Natural killer cell treated with Interleukin-12 subunit alpha and Interleukin-12 subunit beta and Interleukin-15 and Interleukin-18, amount 100 ng/mL, for 72 hours (primary cell): ENCODE measurements at regions not wholly inside any gene's neighbourhood (a gene's known extent, or its start where the extent isn't known, plus 50 kb on each side); places are given as distances from the start of the nearest gene placed in this dataset.
A peak's percentile ranks its signal among the peaks of the same experiment; 100 is the strongest.

ENCODE experiments used
- ATAC-seq, 2 donors: fragments of 150-1000 bp; cut with Tn5 transposase in 1 of 2; sonication (Bioruptor Pico), chemical (Tn5 transposase) in 1 of 2; 2 replicates each; pipeline ENCODE4 v1.10.0; 2021
- DNase-seq: peaks from one replicate; pipeline ENCODE4 v3.0.0; 2022; ENCODE audit warnings: low spot score
- H3K27ac Mint-ChIP-seq, 2 donors: 1 replicate in 1 of 2; 2 replicates in 1 of 2; pipeline ENCODE4 v1.8.0; 2022; ENCODE audit warnings: mixed read lengths in 2 of 2, mild to moderate bottlenecking in 1 of 2, moderate library complexity in 1 of 2
- H3K27me3 Mint-ChIP-seq, 2 donors: 1 replicate in 1 of 2; 2 replicates in 1 of 2; pipeline ENCODE4 v1.8.0; 2022; ENCODE audit warnings: mixed read lengths in 2 of 2
- H3K36me3 Mint-ChIP-seq: one replicate; pipeline ENCODE4 v1.8.0; 2022; ENCODE audit warnings: mixed read lengths
- H3K4me1 Mint-ChIP-seq, 2 donors: 1 replicate in 1 of 2; 2 replicates in 1 of 2; pipeline ENCODE4 v1.8.0; 2022; ENCODE audit warnings: low read depth in 2 of 2, mixed read lengths in 2 of 2, mild to moderate bottlenecking in 1 of 2
- H3K4me3 Mint-ChIP-seq: one replicate; pipeline ENCODE4 v1.8.0; 2022; ENCODE audit warnings: mixed read lengths
- H3K9me3 Mint-ChIP-seq: 2 replicates; pipeline ENCODE4 v1.8.0; 2022; ENCODE audit warnings: mixed read lengths

GRCh38 chr16:72369274-72369673 is 197.3 kb upstream of the PMFBP1 start:
- DNase-seq (no peak), ATAC-seq (no peak)
- Mint-ChIP-seq H3K4me3 (no peak overlapping the region), H3K27ac (no peak overlapping the region), H3K36me3 (peaks cover 6% of the 10 kb centered on the region), H3K9me3 (no peaks in the 10 kb centered on the region), H3K4me1 (no peaks in the 10 kb centered on the region), H3K27me3 (no peaks in the 10 kb centered on the region)

GRCh38 chr16:72367851-72368250 is 195.9 kb upstream of the PMFBP1 start:
- no peaks in the 10 kb centered on the region for H3K27me3 Mint-ChIP-seq
- H3K27ac Mint-ChIP-seq: no peak overlapping the region
- no peaks in the 10 kb centered on the region for H3K4me1 Mint-ChIP-seq
- no peaks in the 10 kb centered on the region for H3K9me3 Mint-ChIP-seq
- H3K36me3 Mint-ChIP-seq: peaks cover 6% of the 10 kb centered on the region
- H3K4me3 Mint-ChIP-seq: no peak overlapping the region
- DNase-seq (no peak), ATAC-seq (no peak)

DNA sequence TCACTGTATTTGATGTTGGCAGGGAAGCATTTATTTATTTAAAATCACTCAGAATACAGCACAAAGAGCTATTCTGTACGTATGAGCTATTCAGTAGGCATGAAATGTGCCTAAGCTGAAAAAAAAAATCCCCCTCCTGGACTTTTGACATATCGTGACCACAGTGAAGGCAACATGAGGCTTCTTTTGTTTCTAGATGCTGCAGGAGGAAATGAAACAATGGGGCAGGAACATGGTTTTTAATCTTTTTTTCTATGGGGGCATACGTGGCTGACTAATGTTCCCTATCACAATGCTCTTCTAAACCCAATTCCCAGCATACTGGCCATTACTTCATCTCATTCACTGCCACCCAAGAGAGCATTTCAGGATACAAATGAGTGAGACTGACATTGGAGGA is 191.0 kb upstream of the PMFBP1 start:
- no peak for ATAC-seq
- no peak for DNase-seq
- Mint-ChIP-seq H3K4me3 (no peak overlapping the region), H3K9me3 (no peaks in the 10 kb centered on the region), H3K4me1 (no peaks in the 10 kb centered on the region), H3K27ac (no peak overlapping the region), H3K27me3 (no peaks in the 10 kb centered on the region), H3K36me3 (peaks cover 6% of the 10 kb centered on the region)

DNA sequence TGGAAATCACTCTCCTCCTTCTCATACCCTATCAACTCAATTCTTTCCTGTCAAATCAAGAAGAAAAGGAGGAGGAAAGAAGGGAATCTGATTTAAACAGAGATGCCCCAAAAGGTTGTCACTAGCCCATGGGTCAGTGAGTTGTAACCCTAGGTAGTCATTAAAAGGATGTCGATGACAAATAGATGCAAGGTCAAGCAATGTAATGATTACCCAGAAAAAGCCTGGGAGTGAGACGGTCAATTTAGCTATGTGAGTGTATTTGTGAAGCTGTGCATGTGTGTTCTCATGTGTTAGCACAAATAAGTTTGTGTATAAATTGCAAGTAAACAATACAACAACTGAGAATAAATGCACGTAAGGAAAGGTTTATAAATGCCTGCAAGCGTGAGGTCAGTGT is 190.5 kb upstream of the PMFBP1 start:
- H3K4me3 Mint-ChIP-seq: no peak overlapping the region
- no peaks in the 10 kb centered on the region for H3K27me3 Mint-ChIP-seq
- no peaks in the 10 kb centered on the region for H3K4me1 Mint-ChIP-seq
- ATAC-seq: no peak
- H3K27ac Mint-ChIP-seq: no peak overlapping the region
- H3K36me3 Mint-ChIP-seq: peaks cover 3% of the 10 kb centered on the region
- no peaks in the 10 kb centered on the region for H3K9me3 Mint-ChIP-seq
- no peak for DNase-seq

DNA sequence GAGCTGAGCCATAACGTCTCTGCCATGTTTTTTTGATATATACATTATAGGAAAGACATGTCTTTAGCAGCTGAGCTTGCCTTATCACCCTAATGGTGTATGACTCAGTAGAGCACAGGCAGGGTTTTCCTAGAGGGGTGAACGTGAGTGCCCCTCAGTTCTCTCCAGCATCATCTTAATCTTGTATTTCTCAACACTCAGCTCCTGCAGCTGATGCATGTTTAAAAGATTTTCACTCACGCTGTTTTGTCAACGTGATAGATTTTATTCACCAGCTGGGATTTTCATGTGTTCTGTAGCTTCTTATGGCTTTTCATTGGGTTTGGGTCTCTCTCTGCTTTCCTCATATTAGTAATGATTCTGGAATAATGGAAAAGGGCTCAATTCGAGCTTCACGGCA is 186.0 kb upstream of the PMFBP1 start:
- Mint-ChIP-seq H3K4me1 (no peaks in the 10 kb centered on the region), H3K4me3 (no peak overlapping the region), H3K9me3 (no peaks in the 10 kb centered on the region), H3K27me3 (no peaks in the 10 kb centered on the region), H3K27ac (no peak overlapping the region), H3K36me3 (no peaks in the 10 kb centered on the region)
- ATAC-seq (no peak), DNase-seq (no peak)

DNA sequence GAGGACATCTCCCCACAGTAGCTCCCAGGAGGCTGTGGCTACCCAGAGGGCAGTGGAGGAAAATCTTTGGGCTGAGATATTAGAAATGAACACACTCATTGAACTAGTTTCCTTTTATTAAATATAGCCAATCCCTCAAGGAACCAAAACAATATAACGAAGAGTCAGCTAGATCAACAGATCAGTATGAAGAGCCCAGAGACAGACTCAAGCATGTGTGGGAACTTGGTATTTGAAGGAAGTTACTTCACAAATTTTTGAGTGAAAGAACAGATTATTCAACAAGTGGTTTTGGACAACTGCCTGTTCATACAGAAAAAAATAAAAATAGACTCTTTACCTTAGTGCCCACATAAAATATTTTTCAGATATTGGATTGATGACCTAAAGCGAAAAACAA is 183.6 kb upstream of the PMFBP1 start:
- Mint-ChIP-seq H3K27ac (no peak overlapping the region), H3K36me3 (no peaks in the 10 kb centered on the region), H3K4me1 (no peaks in the 10 kb centered on the region), H3K4me3 (no peak overlapping the region), H3K9me3 (no peaks in the 10 kb centered on the region), H3K27me3 (no peaks in the 10 kb centered on the region)
- DNase-seq: no peak
- no peak for ATAC-seq

DNA sequence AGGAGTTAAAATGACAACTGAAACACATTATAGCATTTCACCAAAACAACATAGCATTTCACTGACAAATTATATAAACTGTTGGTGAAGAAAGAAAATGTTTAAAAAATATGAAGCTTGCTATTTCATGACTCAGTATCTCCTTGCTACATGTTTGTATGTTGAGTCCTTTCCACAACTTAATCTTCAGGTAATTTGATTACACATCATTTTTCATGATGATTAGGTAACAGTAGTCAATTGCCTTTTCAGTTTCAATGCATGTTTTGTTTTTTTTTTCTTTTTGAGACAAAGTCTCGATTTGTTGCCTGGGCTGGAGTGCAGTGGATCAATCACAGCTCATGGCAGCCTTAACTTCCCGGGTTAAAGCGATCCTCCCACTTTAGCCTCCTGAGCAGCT is 177.8 kb upstream of the PMFBP1 start:
- Mint-ChIP-seq H3K4me1 (no peaks in the 10 kb centered on the region), H3K27ac (no peak overlapping the region), H3K36me3 (no peaks in the 10 kb centered on the region), H3K9me3 (no peaks in the 10 kb centered on the region), H3K4me3 (no peak overlapping the region), H3K27me3 (no peaks in the 10 kb centered on the region)
- ATAC-seq: no peak
- DNase-seq: no peak

DNA sequence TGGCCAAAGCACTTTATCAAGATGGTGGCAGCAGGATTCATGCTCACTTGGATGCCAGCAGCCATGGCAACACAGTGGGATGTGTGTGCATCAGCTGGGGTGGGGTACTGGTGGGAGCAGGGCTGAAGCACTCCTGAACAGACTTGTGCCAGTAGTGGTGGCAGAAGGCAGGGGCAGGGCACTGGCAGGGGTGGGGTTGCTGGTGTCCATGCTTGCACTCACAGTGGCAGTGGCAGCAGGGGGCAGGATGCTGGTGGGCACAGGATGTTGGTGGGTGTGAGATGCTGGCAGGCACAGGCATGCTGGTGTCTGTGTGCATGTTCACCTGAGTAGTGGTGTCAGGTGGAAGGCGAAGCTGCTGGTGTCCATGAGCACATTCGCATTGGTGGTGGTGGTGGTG is 161.0 kb upstream of the PMFBP1 start:
- peaks cover 5% of the 10 kb centered on the region for H3K9me3 Mint-ChIP-seq
- H3K27ac Mint-ChIP-seq: no peak overlapping the region
- H3K4me1 Mint-ChIP-seq: no peaks in the 10 kb centered on the region
- H3K36me3 Mint-ChIP-seq: peaks cover 4% of the 10 kb centered on the region
- no peak overlapping the region for H3K4me3 Mint-ChIP-seq
- DNase-seq: no peak
- no peaks in the 10 kb centered on the region for H3K27me3 Mint-ChIP-seq
- ATAC-seq: no peak

DNA sequence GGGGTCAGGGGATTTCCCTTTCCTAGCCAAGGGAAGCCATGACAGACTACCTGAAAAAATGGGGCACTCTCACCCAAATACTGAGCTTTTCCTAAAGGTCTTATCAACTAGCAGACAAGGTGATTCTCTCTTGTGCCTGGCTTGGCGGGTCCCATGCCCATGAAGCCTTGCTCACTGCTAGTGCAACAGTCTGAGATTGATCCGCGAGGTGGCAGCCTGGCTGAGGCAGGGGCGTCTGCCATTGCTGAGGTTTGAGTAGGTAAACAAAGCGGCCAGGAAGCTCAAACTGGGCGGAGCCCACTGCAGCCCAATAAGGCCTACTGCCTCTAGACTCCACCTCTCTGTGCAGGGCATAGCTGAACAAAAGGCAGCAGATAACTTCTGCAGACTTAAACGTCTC is 152.6 kb upstream of the PMFBP1 start:
- Mint-ChIP-seq H3K9me3 (peaks cover 19% of the 10 kb centered on the region), H3K27me3 (no peaks in the 10 kb centered on the region), H3K4me3 (no peak overlapping the region), H3K36me3 (peaks cover 24% of the 10 kb centered on the region), H3K4me1 (no peaks in the 10 kb centered on the region), H3K27ac (no peak overlapping the region)
- DNase-seq: no peak
- ATAC-seq: no peak

GRCh38 chr16:72317446-72317845 is 145.5 kb upstream of the PMFBP1 start:
- no peak for DNase-seq
- Mint-ChIP-seq H3K36me3 (peaks cover 7% of the 10 kb centered on the region), H3K4me1 (peaks cover 0 to 6% of the 10 kb centered on the region in 2 donors), H3K27ac (peak overlapping the region in 1 of 2 donors; percentile 4), H3K4me3 (peak overlapping the region; percentile 33), H3K9me3 (peaks cover 12% of the 10 kb centered on the region), H3K27me3 (peaks cover 0 to 7% of the 10 kb centered on the region in 2 donors)
- peak in 1 of 2 donors; percentile 71 for ATAC-seq

DNA sequence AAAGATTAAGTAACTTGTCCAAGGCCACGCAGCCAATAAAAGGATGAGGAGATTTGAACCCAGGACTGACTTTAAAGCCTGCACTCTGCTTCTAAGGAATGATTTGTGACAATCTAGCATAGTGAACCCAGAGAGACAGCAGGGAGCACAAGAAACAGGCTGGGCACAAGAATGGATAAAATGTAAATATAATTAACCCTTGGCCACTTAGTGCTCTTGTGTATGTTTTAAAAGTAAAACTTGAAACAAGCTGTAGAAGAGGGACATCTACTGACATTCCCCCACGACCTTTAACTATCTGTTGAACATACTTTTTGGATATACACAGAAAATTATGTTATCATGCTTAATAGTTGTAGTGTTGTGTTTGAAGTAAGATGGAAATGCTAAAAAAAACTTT is 141.9 kb upstream of the PMFBP1 start:
- Mint-ChIP-seq H3K27me3 (peaks cover 0 to 7% of the 10 kb centered on the region in 2 donors), H3K4me1 (peaks cover 0 to 6% of the 10 kb centered on the region in 2 donors), H3K4me3 (no peak overlapping the region), H3K36me3 (no peaks in the 10 kb centered on the region), H3K27ac (no peak overlapping the region), H3K9me3 (peaks cover 6% of the 10 kb centered on the region)
- ATAC-seq (no peak), DNase-seq (no peak)

DNA sequence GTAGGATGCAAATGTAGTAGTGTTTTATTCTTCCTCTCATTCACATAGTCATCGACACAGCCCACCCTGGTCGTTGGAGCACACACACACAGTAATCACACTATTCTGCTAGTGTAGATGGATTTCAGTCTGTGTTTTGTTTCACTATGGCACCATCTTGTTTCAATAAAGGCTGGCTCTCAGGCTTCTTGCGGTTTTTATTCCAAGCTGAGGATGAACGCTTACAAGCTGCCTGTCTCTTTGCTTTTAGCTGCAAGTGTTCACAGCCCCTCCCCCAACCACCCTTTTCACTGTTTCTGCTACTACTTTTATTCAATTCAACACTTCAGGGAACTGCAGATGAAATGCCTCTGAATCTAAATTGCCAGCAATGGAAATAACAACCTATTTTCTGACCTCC is 140.9 kb upstream of the PMFBP1 start:
- Mint-ChIP-seq H3K36me3 (no peaks in the 10 kb centered on the region), H3K4me3 (no peak overlapping the region), H3K27ac (no peak overlapping the region), H3K9me3 (peaks cover 3% of the 10 kb centered on the region), H3K4me1 (peaks cover 0 to 6% of the 10 kb centered on the region in 2 donors), H3K27me3 (peaks cover 0 to 7% of the 10 kb centered on the region in 2 donors)
- ATAC-seq (no peak), DNase-seq (no peak)

GRCh38 chr16:72311426-72311825 is 139.5 kb upstream of the PMFBP1 start:
- H3K4me1 Mint-ChIP-seq: no peaks in the 10 kb centered on the region
- H3K27me3 Mint-ChIP-seq: peaks cover 0 to 7% of the 10 kb centered on the region in 2 donors
- peaks cover 3% of the 10 kb centered on the region for H3K9me3 Mint-ChIP-seq
- ATAC-seq (no peak), DNase-seq (no peak)
- H3K36me3 Mint-ChIP-seq: no peaks in the 10 kb centered on the region
- no peak overlapping the region for H3K4me3 Mint-ChIP-seq
- no peak overlapping the region for H3K27ac Mint-ChIP-seq

- no peak for DNase-seq
- no peaks in the 10 kb centered on the region for H3K36me3 Mint-ChIP-seq
- H3K27me3 Mint-ChIP-seq: no peaks in the 10 kb centered on the region
Measured at GRCh38 chr16:72309001-72309400, 137.0 kb upstream of the PMFBP1 start.

DNA sequence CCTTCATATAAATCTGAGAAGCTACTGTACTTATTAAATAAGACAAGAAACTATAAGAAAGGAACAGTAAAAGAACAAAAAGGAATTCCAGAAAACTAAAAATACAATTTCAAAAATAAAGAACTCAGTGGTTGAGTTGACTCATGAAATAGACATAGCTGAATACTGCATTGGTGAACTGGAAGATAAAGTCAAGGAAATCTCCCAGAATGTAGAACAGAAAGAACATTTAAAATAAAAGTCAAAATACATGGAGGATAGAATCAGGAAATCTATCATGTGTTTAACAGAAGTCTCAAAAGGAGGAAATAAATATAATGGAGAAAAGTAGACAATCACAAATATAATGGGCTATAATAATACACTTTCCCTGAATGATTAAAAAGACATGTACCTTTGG is 136.4 kb upstream of the PMFBP1 start:
- H3K9me3 Mint-ChIP-seq: peaks cover 3% of the 10 kb centered on the region
- no peak for ATAC-seq
- H3K27me3 Mint-ChIP-seq: no peaks in the 10 kb centered on the region

More at GRCh38 chr16:72309001-72309400, 137.0 kb upstream of the PMFBP1 start:
- Mint-ChIP-seq H3K27ac (no peak overlapping the region), H3K9me3 (peaks cover 3% of the 10 kb centered on the region), H3K4me1 (no peaks in the 10 kb centered on the region), H3K4me3 (no peak overlapping the region)
- no peak for ATAC-seq

More for the DNA sequence above, 136.4 kb upstream of the PMFBP1 start:
- Mint-ChIP-seq H3K36me3 (no peaks in the 10 kb centered on the region), H3K4me3 (no peak overlapping the region), H3K27ac (no peak overlapping the region), H3K4me1 (no peaks in the 10 kb centered on the region)
- DNase-seq: no peak
